Head of caudate nucleus (tissue), 42 donors: ENCODE measurements at regions not wholly inside any gene's neighbourhood (a gene's known extent, or its start where the extent isn't known, plus 50 kb on each side); places are given as distances from the start of the nearest gene placed in this dataset.
"Not testable (repeated sequence)": the region's sequence is repeated elsewhere in the genome, so short reads cannot be mapped to it uniquely, and the experiment has no call there.

Source experiments
- DNase-seq, 42 donors: peaks; one replicate each; pipeline versions ENCODE4 v3.0.0 to v3.0.0-alpha.2; 2020 to 2021; ENCODE audit warnings: mixed read lengths in 7 of 42
- intact Hi-C: fragments of 100-400 bp; cut with DNase I; formaldehyde crosslinking; loops from one replicate; pipeline ENCODE4 v1.15.0; 2022

GRCh38 chr3:163490119-163490518 lies 1588.2 kb downstream of the SI start:
- DNase-seq: peak in 39 of 42 donors; percentile 10 to 71 (median 42)
- intact Hi-C loops: no loop called here

- no peak for DNase-seq
- intact Hi-C loops: no loop called here
These were observed 1595.6 kb downstream of the SI start for GRCh38 chr3:163482695-163483094.

- no peak for DNase-seq
- intact Hi-C loops: no loop called here
These were observed 1596.6 kb downstream of the SI start for GRCh38 chr3:163481738-163482137.

GRCh38 chr3:163476179-163476578 lies 1602.1 kb downstream of the SI start:
- no peak for DNase-seq
- intact Hi-C loops: no loop called here

GRCh38 chr3:163474766-163475165 lies 1603.5 kb downstream of the SI start:
- no peak for DNase-seq
- intact Hi-C loops: no loop called here

- intact Hi-C loops: no loop called here
These were observed 1609.6 kb downstream of the SI start for GRCh38 chr3:163468531-163469335.

GRCh38 chr3:163462446-163462845 lies 1615.8 kb downstream of the SI start:
- intact Hi-C loops: no loop called here
- DNase-seq: no peak

More at GRCh38 chr3:163468531-163469335, 1609.6 kb downstream of the SI start:
- DNase-seq: no peak

GRCh38 chr3:163450698-163451097 lies 1627.6 kb downstream of the SI start:
- no peak for DNase-seq
- intact Hi-C loops: no loop called here

- DNase-seq: no peak
- intact Hi-C loops: no loop called here
These were observed 1639.5 kb downstream of the SI start for GRCh38 chr3:163438760-163439159.

- intact Hi-C loops: no loop called here
- DNase-seq: no peak
These were observed 1655.6 kb downstream of the SI start for GRCh38 chr3:163422671-163423070.

GRCh38 chr3:163391407-163392181 lies 1686.7 kb downstream of the SI start:
- no peak for DNase-seq
- intact Hi-C loops: no loop called here

GRCh38 chr3:163384383-163384782 lies 1693.9 kb downstream of the SI start:
- intact Hi-C loops: no loop called here

GRCh38 chr3:163382183-163382582 lies 1696.1 kb downstream of the SI start:
- intact Hi-C loops: no loop called here

More at GRCh38 chr3:163384383-163384782, 1693.9 kb downstream of the SI start:
- no peak for DNase-seq

GRCh38 chr3:163368168-163368567 lies 1710.1 kb downstream of the SI start:
- DNase-seq: no peak
- intact Hi-C loops: no loop called here

More at GRCh38 chr3:163382183-163382582, 1696.1 kb downstream of the SI start:
- DNase-seq: no peak

- intact Hi-C loops: no loop called here
- no peak for DNase-seq
These were observed 1713.6 kb downstream of the SI start for GRCh38 chr3:163364717-163365116.

GRCh38 chr3:163362151-163362550 lies 1716.1 kb downstream of the SI start:
- no peak for DNase-seq
- intact Hi-C loops: no loop called here

GRCh38 chr3:163361357-163361878 lies 1716.9 kb downstream of the SI start:
- DNase-seq, intact Hi-C loops: not testable (repeated sequence)

GRCh38 chr3:163347944-163348343 lies 1730.4 kb downstream of the SI start:
- no peak for DNase-seq
- intact Hi-C loops: no loop called here

GRCh38 chr3:163335429-163335828 lies 1742.9 kb downstream of the SI start:
- DNase-seq: no peak
- intact Hi-C loops: no loop called here

GRCh38 chr3:163328680-163329079 lies 1749.6 kb downstream of the SI start:
- intact Hi-C loops: no loop called here
- no peak for DNase-seq
